ENCODE measurements at regions not wholly inside any gene's neighbourhood (a gene's known extent, or its start where the extent isn't known, plus 50 kb on each side); places are given as distances from the start of the nearest gene placed in this dataset.

DNA sequence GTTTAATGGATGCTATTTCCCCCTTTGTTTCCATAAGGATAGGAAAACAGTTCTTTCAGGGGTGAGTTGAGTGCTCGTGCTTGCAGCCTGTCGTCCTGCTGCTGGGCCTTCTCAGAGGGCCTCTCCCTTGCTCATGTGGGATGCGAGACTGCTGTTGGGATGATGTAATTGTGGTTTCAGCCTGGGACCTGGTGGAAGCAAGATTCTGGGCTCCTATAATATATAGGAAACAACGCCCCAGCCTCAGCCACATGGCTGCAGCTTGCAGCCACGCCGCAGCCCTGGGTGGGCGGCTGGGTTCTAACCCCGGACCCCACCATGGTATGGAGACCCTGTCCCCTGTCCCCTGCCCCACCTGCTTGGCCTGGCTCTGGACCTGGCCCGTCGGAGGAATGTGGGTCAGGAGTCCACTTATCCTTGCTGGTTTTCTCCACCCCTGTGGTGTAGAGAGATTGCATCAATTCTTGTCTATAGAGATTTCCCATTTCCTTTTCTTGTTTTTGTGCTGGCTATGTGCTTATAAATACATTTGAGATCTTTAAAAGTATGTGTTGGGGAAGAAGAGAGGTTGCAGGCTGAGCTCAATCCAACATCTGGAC, 357.8 kb downstream of the SIPA1L2 start:
- TF ChIP-seq, protein P1, sequence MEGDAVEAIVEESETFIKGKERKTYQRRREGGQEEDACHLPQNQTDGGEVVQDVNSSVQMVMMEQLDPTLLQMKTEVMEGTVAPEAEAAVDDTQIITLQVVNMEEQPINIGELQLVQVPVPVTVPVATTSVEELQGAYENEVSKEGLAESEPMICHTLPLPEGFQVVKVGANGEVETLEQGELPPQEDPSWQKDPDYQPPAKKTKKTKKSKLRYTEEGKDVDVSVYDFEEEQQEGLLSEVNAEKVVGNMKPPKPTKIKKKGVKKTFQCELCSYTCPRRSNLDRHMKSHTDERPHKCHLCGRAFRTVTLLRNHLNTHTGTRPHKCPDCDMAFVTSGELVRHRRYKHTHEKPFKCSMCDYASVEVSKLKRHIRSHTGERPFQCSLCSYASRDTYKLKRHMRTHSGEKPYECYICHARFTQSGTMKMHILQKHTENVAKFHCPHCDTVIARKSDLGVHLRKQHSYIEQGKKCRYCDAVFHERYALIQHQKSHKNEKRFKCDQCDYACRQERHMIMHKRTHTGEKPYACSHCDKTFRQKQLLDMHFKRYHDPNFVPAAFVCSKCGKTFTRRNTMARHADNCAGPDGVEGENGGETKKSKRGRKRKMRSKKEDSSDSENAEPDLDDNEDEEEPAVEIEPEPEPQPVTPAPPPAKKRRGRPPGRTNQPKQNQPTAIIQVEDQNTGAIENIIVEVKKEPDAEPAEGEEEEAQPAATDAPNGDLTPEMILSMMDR (IDR thresholded peaks at IDR 0.05), result no peak
- TF ChIP-seq EZH2phosphoT487 (IDR thresholded peaks at IDR 0.05; ENCODE audit: borderline replicate concordance, low read depth) (no peak), RFX5 (IDR thresholded peaks at IDR 0.05; ENCODE audit: low read length) (no peak), POLR2AphosphoS5 (IDR thresholded peaks at IDR 0.05; ENCODE audit: low read depth, low read length) (no peak), RCOR1 (IDR thresholded peaks at IDR 0.05; ENCODE audit: low read length) (no peak), USF2 (IDR thresholded peaks at IDR 0.05; ENCODE audit: borderline replicate concordance, low read depth, low read length) (no peak), MXI1 (IDR thresholded peaks at IDR 0.05; ENCODE audit: low read depth, low read length) (no peak), EP300 (IDR thresholded peaks at IDR 0.05; ENCODE audit: borderline replicate concordance in 1 of 2, low read depth in 1 of 2, low read length in 1 of 2) (no peak), RAD21 (IDR thresholded peaks at IDR 0.05; ENCODE audit: low read length) (no peak)
- TF ChIP-seq, protein P2, sequence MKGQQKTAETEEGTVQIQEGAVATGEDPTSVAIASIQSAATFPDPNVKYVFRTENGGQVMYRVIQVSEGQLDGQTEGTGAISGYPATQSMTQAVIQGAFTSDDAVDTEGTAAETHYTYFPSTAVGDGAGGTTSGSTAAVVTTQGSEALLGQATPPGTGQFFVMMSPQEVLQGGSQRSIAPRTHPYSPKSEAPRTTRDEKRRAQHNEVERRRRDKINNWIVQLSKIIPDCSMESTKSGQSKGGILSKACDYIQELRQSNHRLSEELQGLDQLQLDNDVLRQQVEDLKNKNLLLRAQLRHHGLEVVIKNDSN (IDR thresholded peaks at IDR 0.05; ENCODE audit: borderline replicate concordance, low read depth), result no peak

Measured in SK-N-SH (cell line).